HEK293 (cell line): ENCODE measurements at regions not wholly inside any gene's neighbourhood (a gene's known extent, or its start where the extent isn't known, plus 50 kb on each side); places are given as distances from the start of the nearest gene placed in this dataset.

ENCODE experiments used
- CTCF ChIA-PET: fragments of 350-600 bp; formaldehyde crosslinking; extraction: SDS; loops from one replicate; lab custom pipeline; 2021; ENCODE audit warnings: antibody characterized with exemption; lab: Yijun Ruan, JAX
- POLR2A ChIA-PET: fragments of 300-600 bp; formaldehyde crosslinking; extraction: SDS; loops from one replicate; lab custom pipeline; 2020; ENCODE audit warnings: antibody characterized with exemption, inconsistent platforms; lab: Yijun Ruan, JAX
- H3K27ac ChIP-seq: fragments of 200-500 bp; sonication (Bioruptor generic); 2 replicates; pipeline ENCODE4 v1.5.1; 2014; ENCODE audit warnings: low read depth, low read length, control low read depth, inconsistent platforms; ENCODE audit errors: extremely low read depth
- H3K36me3 ChIP-seq, 2 experiments: fragments of 200-500 bp in 1 of 2; sonication (Bioruptor generic) in 1 of 2; 1 replicate in 1 of 2; 2 replicates in 1 of 2; pipeline ENCODE4 v1.5.1; 2014 to 2017; ENCODE audit warnings: inconsistent platforms in 2 of 2, low read length in 2 of 2; ENCODE audit not compliant: control insufficient read depth in 2 of 2, insufficient read depth in 1 of 2
- H3K4me1 ChIP-seq: fragments of 200-500 bp; sonication (Bioruptor generic); 2 replicates; pipeline ENCODE4 v1.5.1; 2014; ENCODE audit warnings: mild to moderate bottlenecking, low read length, inconsistent platforms; ENCODE audit not compliant: control insufficient read depth, insufficient read depth
- H3K4me3 ChIP-seq: 2 replicates; pipeline ENCODE4 v1.5.1; 2011; ENCODE audit warnings: low read depth, mild to moderate bottlenecking, control low read depth, low read length, moderate library complexity
- H3K9me3 ChIP-seq: fragments of 200-500 bp; sonication (Bioruptor generic); 2 replicates; pipeline ENCODE4 v1.5.1; 2014; ENCODE audit warnings: low read depth, low read length, inconsistent platforms; ENCODE audit not compliant: control insufficient read depth, insufficient read depth
- GFI1B ChIP-seq: fragments of 450-650 bp; formaldehyde crosslinking; IDR thresholded peaks from 2 replicates; pipeline ENCODE4 v1.5.1; 2016; ENCODE audit warnings: missing biosample characterization, missing genetic modification characterization
- HOXD13 ChIP-seq: sonication (generic); formaldehyde crosslinking; IDR thresholded peaks from 2 replicates; pipeline ENCODE4 v1.8.0; 2022; ENCODE audit warnings: missing genetic modification reagents, borderline replicate concordance
- KLF1 ChIP-seq: fragments of 450-650 bp; formaldehyde crosslinking; IDR thresholded peaks from 2 replicates; pipeline ENCODE4 v1.5.1; 2016; ENCODE audit warnings: missing biosample characterization, missing genetic modification characterization
- ZBTB8A ChIP-seq: fragments of 450-650 bp; formaldehyde crosslinking; IDR thresholded peaks from 2 replicates; pipeline ENCODE4 v1.5.1; 2016; ENCODE audit warnings: missing biosample characterization, missing genetic modification characterization
- ZNF157 ChIP-seq: fragments of 450-650 bp; formaldehyde crosslinking; IDR thresholded peaks from 2 replicates; pipeline ENCODE4 v1.5.1; 2016; ENCODE audit warnings: missing biosample characterization, missing genetic modification characterization
- ZNF169 ChIP-seq: fragments of 450-650 bp; formaldehyde crosslinking; IDR thresholded peaks from 2 replicates; pipeline ENCODE4 v1.5.1; 2016; ENCODE audit warnings: missing biosample characterization, missing genetic modification characterization
- ZNF2 ChIP-seq: fragments of 450-650 bp; formaldehyde crosslinking; IDR thresholded peaks from 2 replicates; pipeline ENCODE4 v1.5.1; 2016; ENCODE audit warnings: missing biosample characterization, missing genetic modification characterization
- ZNF23 ChIP-seq: fragments of 450-650 bp; formaldehyde crosslinking; IDR thresholded peaks from 2 replicates; pipeline ENCODE4 v1.5.1; 2016; ENCODE audit warnings: missing biosample characterization, missing genetic modification characterization, borderline replicate concordance
- ZNF449 ChIP-seq: fragments of 450-650 bp; formaldehyde crosslinking; IDR thresholded peaks from 2 replicates; pipeline ENCODE4 v1.5.1; 2017; ENCODE audit warnings: missing biosample characterization, mild to moderate bottlenecking, missing genetic modification characterization, moderate library complexity
- ZNF610 ChIP-seq: fragments of 450-650 bp; formaldehyde crosslinking; IDR thresholded peaks from 2 replicates; pipeline ENCODE4 v1.5.1; 2016; ENCODE audit warnings: missing biosample characterization, missing genetic modification characterization, borderline replicate concordance
- ZNF660 ChIP-seq: fragments of 450-650 bp; IDR thresholded peaks from 2 replicates; pipeline ENCODE4 v1.5.1; 2018; ENCODE audit warnings: missing biosample characterization, mild to moderate bottlenecking, missing genetic modification characterization
- ZNF791 ChIP-seq: fragments of 450-650 bp; formaldehyde crosslinking; IDR thresholded peaks from 2 replicates; pipeline ENCODE4 v1.5.1; 2016; ENCODE audit warnings: missing biosample characterization, missing genetic modification characterization
- ZNF830 ChIP-seq: fragments of 450-650 bp; IDR thresholded peaks from 2 replicates; pipeline ENCODE4 v1.5.0; 2018; ENCODE audit warnings: missing biosample characterization, missing genetic modification characterization, low read depth, mild to moderate bottlenecking, moderate library complexity
- ZSCAN4 ChIP-seq: fragments of 450-650 bp; formaldehyde crosslinking; IDR thresholded peaks from 2 replicates; pipeline ENCODE4 v1.5.1; 2017; ENCODE audit warnings: missing biosample characterization, missing genetic modification characterization
- TF ChIP-seq, protein P1 (sequence below): fragments of 450-650 bp; formaldehyde crosslinking; IDR thresholded peaks from 2 replicates; pipeline ENCODE4 v1.5.1; 2016; ENCODE audit warnings: missing biosample characterization, missing genetic modification characterization
- TF ChIP-seq, protein P2 (sequence below): fragments of 450-650 bp; formaldehyde crosslinking; IDR thresholded peaks from 2 replicates; pipeline ENCODE4 v1.5.0; 2017; ENCODE audit warnings: missing biosample characterization, missing genetic modification characterization, borderline replicate concordance
- TF ChIP-seq, protein P3 (sequence below): fragments of 450-650 bp; formaldehyde crosslinking; conservative IDR thresholded peaks from 2 replicates; pipeline ENCODE4 v1.5.1; 2016; ENCODE audit warnings: low read depth, missing biosample characterization, missing genetic modification characterization
- TF ChIP-seq, protein P4 (sequence below): fragments of 450-650 bp; formaldehyde crosslinking; IDR thresholded peaks from 2 replicates; pipeline ENCODE4 v1.5.1; 2016; ENCODE audit warnings: missing biosample characterization, missing genetic modification characterization, borderline replicate concordance
- TF ChIP-seq, protein P5 (sequence below): fragments of 450-650 bp; formaldehyde crosslinking; IDR thresholded peaks from 2 replicates; pipeline ENCODE4 v1.5.1; 2016; ENCODE audit warnings: missing biosample characterization, missing genetic modification characterization

DNA sequence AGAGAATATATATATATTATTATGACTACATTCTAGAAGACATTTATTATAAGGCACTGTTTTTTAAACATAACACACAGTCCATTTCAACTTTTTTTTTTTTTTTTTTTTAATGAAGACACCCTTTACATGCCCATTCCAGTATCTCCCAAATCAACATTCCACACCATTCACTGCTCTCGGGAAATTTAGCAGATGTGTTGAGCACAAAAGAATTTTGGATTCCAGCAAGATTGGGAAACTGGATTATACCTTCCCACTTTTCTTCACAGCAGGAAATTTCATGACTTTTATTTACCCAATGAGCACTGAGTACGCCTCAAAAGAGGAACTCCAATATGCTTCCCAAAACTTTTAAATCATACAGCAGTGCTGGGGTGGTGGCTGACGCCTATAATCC lies 333.6 kb upstream of the DAB2 start (continued):
- TF ChIP-seq ZNF2 (tag by site-specific recombination) (no peak), ZNF610 (tag by site-specific recombination) (no peak), HOXD13 (CRISPR knock-in tag) (no peak), ZSCAN4 (tag by site-specific recombination) (no peak), ZNF157 (tag by site-specific recombination) (no peak)
- TF ChIP-seq, all 188 proteins: peak for 0

GRCh38 chr5:39757131-39757530 lies 332.4 kb upstream of the DAB2 start:
- H3K36me3 ChIP-seq, result no peaks in the 10 kb centered on the region
- ChIA-PET CTCF (interaction anchor here (0.5 to 0.6 kb wide), 2 partner anchors 43 to 129 kb away, joined by 3 read pairs; no protein-coding TSS in a partner anchor), POLR2A (no interaction called here)
- no peak for TF ChIP-seq ZNF830 (tag by site-specific recombination)
- TF ChIP-seq, protein P1, sequence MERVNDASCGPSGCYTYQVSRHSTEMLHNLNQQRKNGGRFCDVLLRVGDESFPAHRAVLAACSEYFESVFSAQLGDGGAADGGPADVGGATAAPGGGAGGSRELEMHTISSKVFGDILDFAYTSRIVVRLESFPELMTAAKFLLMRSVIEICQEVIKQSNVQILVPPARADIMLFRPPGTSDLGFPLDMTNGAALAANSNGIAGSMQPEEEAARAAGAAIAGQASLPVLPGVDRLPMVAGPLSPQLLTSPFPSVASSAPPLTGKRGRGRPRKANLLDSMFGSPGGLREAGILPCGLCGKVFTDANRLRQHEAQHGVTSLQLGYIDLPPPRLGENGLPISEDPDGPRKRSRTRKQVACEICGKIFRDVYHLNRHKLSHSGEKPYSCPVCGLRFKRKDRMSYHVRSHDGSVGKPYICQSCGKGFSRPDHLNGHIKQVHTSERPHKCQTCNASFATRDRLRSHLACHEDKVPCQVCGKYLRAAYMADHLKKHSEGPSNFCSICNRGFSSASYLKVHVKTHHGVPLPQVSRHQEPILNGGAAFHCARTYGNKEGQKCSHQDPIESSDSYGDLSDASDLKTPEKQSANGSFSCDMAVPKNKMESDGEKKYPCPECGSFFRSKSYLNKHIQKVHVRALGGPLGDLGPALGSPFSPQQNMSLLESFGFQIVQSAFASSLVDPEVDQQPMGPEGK (tag by site-specific recombination), result no peak
- no peak for TF ChIP-seq KLF1 (tag by site-specific recombination)
- no peak for TF ChIP-seq ZNF23 (tag by site-specific recombination)
- TF ChIP-seq ZNF791, result no peak
- no peak for TF ChIP-seq ZNF449 (tag by site-specific recombination)
- TF ChIP-seq, protein P2, sequence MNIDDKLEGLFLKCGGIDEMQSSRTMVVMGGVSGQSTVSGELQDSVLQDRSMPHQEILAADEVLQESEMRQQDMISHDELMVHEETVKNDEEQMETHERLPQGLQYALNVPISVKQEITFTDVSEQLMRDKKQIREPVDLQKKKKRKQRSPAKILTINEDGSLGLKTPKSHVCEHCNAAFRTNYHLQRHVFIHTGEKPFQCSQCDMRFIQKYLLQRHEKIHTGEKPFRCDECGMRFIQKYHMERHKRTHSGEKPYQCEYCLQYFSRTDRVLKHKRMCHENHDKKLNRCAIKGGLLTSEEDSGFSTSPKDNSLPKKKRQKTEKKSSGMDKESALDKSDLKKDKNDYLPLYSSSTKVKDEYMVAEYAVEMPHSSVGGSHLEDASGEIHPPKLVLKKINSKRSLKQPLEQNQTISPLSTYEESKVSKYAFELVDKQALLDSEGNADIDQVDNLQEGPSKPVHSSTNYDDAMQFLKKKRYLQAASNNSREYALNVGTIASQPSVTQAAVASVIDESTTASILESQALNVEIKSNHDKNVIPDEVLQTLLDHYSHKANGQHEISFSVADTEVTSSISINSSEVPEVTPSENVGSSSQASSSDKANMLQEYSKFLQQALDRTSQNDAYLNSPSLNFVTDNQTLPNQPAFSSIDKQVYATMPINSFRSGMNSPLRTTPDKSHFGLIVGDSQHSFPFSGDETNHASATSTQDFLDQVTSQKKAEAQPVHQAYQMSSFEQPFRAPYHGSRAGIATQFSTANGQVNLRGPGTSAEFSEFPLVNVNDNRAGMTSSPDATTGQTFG, result no peak
- TF ChIP-seq, protein P3, sequence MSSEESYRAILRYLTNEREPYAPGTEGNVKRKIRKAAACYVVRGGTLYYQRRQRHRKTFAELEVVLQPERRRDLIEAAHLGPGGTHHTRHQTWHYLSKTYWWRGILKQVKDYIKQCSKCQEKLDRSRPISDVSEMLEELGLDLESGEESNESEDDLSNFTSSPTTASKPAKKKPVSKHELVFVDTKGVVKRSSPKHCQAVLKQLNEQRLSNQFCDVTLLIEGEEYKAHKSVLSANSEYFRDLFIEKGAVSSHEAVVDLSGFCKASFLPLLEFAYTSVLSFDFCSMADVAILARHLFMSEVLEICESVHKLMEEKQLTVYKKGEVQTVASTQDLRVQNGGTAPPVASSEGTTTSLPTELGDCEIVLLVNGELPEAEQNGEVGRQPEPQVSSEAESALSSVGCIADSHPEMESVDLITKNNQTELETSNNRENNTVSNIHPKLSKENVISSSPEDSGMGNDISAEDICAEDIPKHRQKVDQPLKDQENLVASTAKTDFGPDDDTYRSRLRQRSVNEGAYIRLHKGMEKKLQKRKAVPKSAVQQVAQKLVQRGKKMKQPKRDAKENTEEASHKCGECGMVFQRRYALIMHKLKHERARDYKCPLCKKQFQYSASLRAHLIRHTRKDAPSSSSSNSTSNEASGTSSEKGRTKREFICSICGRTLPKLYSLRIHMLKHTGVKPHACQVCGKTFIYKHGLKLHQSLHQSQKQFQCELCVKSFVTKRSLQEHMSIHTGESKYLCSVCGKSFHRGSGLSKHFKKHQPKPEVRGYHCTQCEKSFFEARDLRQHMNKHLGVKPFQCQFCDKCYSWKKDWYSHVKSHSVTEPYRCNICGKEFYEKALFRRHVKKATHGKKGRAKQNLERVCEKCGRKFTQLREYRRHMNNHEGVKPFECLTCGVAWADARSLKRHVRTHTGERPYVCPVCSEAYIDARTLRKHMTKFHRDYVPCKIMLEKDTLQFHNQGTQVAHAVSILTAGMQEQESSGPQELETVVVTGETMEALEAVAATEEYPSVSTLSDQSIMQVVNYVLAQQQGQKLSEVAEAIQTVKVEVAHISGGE (tag by site-specific recombination), result no peak
- TF ChIP-seq, protein P4, sequence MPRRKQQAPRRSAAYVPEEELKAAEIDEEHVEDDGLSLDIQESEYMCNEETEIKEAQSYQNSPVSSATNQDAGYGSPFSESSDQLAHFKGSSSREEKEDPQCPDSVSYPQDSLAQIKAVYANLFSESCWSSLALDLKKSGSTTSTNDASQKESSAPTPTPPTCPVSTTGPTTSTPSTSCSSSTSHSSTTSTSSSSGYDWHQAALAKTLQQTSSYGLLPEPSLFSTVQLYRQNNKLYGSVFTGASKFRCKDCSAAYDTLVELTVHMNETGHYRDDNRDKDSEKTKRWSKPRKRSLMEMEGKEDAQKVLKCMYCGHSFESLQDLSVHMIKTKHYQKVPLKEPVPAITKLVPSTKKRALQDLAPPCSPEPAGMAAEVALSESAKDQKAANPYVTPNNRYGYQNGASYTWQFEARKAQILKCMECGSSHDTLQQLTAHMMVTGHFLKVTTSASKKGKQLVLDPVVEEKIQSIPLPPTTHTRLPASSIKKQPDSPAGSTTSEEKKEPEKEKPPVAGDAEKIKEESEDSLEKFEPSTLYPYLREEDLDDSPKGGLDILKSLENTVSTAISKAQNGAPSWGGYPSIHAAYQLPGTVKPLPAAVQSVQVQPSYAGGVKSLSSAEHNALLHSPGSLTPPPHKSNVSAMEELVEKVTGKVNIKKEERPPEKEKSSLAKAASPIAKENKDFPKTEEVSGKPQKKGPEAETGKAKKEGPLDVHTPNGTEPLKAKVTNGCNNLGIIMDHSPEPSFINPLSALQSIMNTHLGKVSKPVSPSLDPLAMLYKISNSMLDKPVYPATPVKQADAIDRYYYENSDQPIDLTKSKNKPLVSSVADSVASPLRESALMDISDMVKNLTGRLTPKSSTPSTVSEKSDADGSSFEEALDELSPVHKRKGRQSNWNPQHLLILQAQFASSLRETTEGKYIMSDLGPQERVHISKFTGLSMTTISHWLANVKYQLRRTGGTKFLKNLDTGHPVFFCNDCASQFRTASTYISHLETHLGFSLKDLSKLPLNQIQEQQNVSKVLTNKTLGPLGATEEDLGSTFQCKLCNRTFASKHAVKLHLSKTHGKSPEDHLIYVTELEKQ (tag by site-specific recombination), result no peak
- TF ChIP-seq, protein P5, sequence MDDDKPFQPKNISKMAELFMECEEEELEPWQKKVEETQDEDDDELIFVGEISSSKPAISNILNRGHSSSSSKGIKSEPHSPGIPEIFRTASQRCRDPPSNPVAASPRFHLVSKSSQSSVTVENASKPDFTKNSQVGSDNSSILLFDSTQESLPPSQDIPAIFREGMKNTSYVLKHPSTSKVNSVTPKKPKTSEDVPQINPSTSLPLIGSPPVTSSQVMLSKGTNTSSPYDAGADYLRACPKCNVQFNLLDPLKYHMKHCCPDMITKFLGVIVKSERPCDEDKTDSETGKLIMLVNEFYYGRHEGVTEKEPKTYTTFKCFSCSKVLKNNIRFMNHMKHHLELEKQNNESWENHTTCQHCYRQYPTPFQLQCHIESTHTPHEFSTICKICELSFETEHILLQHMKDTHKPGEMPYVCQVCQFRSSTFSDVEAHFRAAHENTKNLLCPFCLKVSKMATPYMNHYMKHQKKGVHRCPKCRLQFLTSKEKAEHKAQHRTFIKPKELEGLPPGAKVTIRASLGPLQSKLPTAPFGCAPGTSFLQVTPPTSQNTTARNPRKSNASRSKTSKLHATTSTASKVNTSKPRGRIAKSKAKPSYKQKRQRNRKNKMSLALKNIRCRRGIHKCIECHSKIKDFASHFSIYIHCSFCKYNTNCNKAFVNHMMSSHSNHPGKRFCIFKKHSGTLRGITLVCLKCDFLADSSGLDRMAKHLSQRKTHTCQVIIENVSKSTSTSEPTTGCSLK (tag by site-specific recombination), result no peak
- no peak for TF ChIP-seq ZBTB8A (tag by site-specific recombination)
- TF ChIP-seq ZNF169 (tag by site-specific recombination), result no peak
- no peak for TF ChIP-seq ZNF660 (tag by site-specific recombination)
- no peak for TF ChIP-seq GFI1B (tag by site-specific recombination)
- H3K9me3 ChIP-seq, result no peaks in the 10 kb centered on the region
- no peak overlapping the region for H3K27ac ChIP-seq
- H3K4me3 ChIP-seq, result no peak overlapping the region
- no peaks in the 10 kb centered on the region for H3K4me1 ChIP-seq
